ENCODE measurements at regions not wholly inside any gene's neighbourhood (a gene's known extent, or its start where the extent isn't known, plus 50 kb on each side); places are given as distances from the start of the nearest gene placed in this dataset.

GRCh38 chrX:55356609-55357008 is 91.9 kb upstream of the PAGE3 start (continued):
- TF ChIP-seq, protein P1, sequence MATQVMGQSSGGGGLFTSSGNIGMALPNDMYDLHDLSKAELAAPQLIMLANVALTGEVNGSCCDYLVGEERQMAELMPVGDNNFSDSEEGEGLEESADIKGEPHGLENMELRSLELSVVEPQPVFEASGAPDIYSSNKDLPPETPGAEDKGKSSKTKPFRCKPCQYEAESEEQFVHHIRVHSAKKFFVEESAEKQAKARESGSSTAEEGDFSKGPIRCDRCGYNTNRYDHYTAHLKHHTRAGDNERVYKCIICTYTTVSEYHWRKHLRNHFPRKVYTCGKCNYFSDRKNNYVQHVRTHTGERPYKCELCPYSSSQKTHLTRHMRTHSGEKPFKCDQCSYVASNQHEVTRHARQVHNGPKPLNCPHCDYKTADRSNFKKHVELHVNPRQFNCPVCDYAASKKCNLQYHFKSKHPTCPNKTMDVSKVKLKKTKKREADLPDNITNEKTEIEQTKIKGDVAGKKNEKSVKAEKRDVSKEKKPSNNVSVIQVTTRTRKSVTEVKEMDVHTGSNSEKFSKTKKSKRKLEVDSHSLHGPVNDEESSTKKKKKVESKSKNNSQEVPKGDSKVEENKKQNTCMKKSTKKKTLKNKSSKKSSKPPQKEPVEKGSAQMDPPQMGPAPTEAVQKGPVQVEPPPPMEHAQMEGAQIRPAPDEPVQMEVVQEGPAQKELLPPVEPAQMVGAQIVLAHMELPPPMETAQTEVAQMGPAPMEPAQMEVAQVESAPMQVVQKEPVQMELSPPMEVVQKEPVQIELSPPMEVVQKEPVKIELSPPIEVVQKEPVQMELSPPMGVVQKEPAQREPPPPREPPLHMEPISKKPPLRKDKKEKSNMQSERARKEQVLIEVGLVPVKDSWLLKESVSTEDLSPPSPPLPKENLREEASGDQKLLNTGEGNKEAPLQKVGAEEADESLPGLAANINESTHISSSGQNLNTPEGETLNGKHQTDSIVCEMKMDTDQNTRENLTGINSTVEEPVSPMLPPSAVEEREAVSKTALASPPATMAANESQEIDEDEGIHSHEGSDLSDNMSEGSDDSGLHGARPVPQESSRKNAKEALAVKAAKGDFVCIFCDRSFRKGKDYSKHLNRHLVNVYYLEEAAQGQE (IDR thresholded peaks at IDR 0.05; ENCODE audit: unreplicated experiment), result no peak
- TF ChIP-seq EZH2 (IDR thresholded peaks at IDR 0.05; ENCODE audit: low read depth, unreplicated experiment) (no peak), ZNF331 (CRISPR knock-in tag; IDR thresholded peaks at IDR 0.05; ENCODE audit: low read depth) (no peak), NANOG (IDR thresholded peaks at IDR 0.05; ENCODE audit: borderline replicate concordance) (no peak), EZH2phosphoT487 (IDR thresholded peaks at IDR 0.05; ENCODE audit: unreplicated experiment) (no peak), ZNF114 (CRISPR knock-in tag; IDR thresholded peaks at IDR 0.05) (no peak), CTCF (conservative IDR thresholded peaks at IDR 0.05; ENCODE audit: low read depth in 2 of 2) (no peak), CREB1 (CRISPR knock-in tag; IDR thresholded peaks at IDR 0.05; ENCODE audit: low read depth) (no peak), JUNB (IDR thresholded peaks at IDR 0.05; ENCODE audit: unreplicated experiment) (no peak)
- TF ChIP-seq, protein P2, sequence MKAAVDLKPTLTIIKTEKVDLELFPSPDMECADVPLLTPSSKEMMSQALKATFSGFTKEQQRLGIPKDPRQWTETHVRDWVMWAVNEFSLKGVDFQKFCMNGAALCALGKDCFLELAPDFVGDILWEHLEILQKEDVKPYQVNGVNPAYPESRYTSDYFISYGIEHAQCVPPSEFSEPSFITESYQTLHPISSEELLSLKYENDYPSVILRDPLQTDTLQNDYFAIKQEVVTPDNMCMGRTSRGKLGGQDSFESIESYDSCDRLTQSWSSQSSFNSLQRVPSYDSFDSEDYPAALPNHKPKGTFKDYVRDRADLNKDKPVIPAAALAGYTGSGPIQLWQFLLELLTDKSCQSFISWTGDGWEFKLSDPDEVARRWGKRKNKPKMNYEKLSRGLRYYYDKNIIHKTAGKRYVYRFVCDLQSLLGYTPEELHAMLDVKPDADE (IDR thresholded peaks at IDR 0.05), result no peak

GRCh38 chrX:55357236-55357635 is 92.5 kb upstream of the PAGE3 start:
- Histone ChIP-seq H3K79me2 (replicated peaks; ENCODE audit: insufficient read depth) (no peaks in the 10 kb centered on the region), H3K4me1 (ENCODE audit: insufficient read depth) (no peaks in the 10 kb centered on the region), H3K4me2 (no peak overlapping the region), H2AFZ (no peak overlapping the region), H3K27ac (ENCODE audit: low read depth) (no peak overlapping the region), H3K9me2 (ENCODE audit: insufficient read depth) (no peaks in the 10 kb centered on the region), H3K4me3 (no peak overlapping the region), H3F3A (replicated peaks; ENCODE audit: low read depth) (no peaks in the 10 kb centered on the region), H3K36me3 (ENCODE audit: insufficient read depth) (no peaks in the 10 kb centered on the region), H4K20me1 (replicated peaks; ENCODE audit: insufficient read depth) (no peaks in the 10 kb centered on the region), H3K27me3 (ENCODE audit: insufficient read depth) (no peaks in the 10 kb centered on the region)
- Mint-ChIP-seq H3K4me3 (no peak overlapping the region), H3K9me3 (peaks cover 65% of the 10 kb centered on the region), H3K27ac (no peak overlapping the region), H3K36me3 (ENCODE audit: low read depth) (peaks cover 4% of the 10 kb centered on the region; the same call in 2 of the 3 replicates), H3K4me1 (no peaks in the 10 kb centered on the region), H3K27me3 (ENCODE audit: insufficient read depth, low read depth, poor library complexity) (peaks cover 2% of the 10 kb centered on the region)
- ATAC-seq (no peak), DNase-seq (ENCODE audit: low spot score) (no peak)
- TF ChIP-seq CTCF (conservative IDR thresholded peaks at IDR 0.05; ENCODE audit: low read depth in 2 of 2) (no peak), STAT1 (IDR thresholded peaks at IDR 0.05; ENCODE audit: unreplicated experiment) (no peak), NANOG (IDR thresholded peaks at IDR 0.05; ENCODE audit: borderline replicate concordance) (no peak), JUNB (IDR thresholded peaks at IDR 0.05; ENCODE audit: unreplicated experiment) (no peak), EZH2phosphoT487 (IDR thresholded peaks at IDR 0.05; ENCODE audit: unreplicated experiment) (no peak), POLR2AphosphoS5 (IDR thresholded peaks at IDR 0.05; ENCODE audit: low read depth) (no peak), CREB1 (CRISPR knock-in tag; IDR thresholded peaks at IDR 0.05; ENCODE audit: low read depth) (no peak)
- TF ChIP-seq, protein P1 (IDR thresholded peaks at IDR 0.05; ENCODE audit: unreplicated experiment), result no peak
- TF ChIP-seq, protein P2 (IDR thresholded peaks at IDR 0.05), result no peak

Data from GM23338 (cell line).